Cardiac muscle cell (in vitro differentiated cells and primary cell): ENCODE measurements at regions not wholly inside any gene's neighbourhood (a gene's known extent, or its start where the extent isn't known, plus 50 kb on each side); places are given as distances from the start of the nearest gene placed in this dataset.

Source experiments
- DNase-seq, 2 donors: peaks; one replicate each; pipeline versions ENCODE4 v3.0.0 to v3.0.0-alpha.2; 2010 to 2017; ENCODE audit warnings: low read depth in 1 of 2, low spot score in 1 of 2
- H3K27ac ChIP-seq: fragments of 200-600 bp; sonication (generic); 2 replicates; pipeline ENCODE4 v1.5.1; 2016
- H3K27me3 ChIP-seq: fragments of 200-600 bp; sonication (generic); 2 replicates; pipeline ENCODE4 v1.6.0; 2016; ENCODE audit warnings: control low read depth
- H3K36me3 ChIP-seq: fragments of 200-600 bp; sonication (generic); 2 replicates; pipeline ENCODE4 v1.5.1; 2016; ENCODE audit warnings: control low read depth
- H3K4me1 ChIP-seq: fragments of 200-600 bp; sonication (generic); 2 replicates; pipeline ENCODE4 v1.8.1; 2017; ENCODE audit warnings: low read depth, mild to moderate bottlenecking, mixed run types
- H3K4me3 ChIP-seq: fragments of 200-600 bp; sonication (generic); 2 replicates; pipeline ENCODE4 v1.5.1; 2016; ENCODE audit warnings: mild to moderate bottlenecking
- H3K9me3 ChIP-seq: fragments of 200-600 bp; sonication (generic); 2 replicates; pipeline ENCODE4 v1.5.1; 2017; ENCODE audit warnings: low read depth, mild to moderate bottlenecking, control low read depth
- TF ChIP-seq, protein P1 (sequence below): IDR thresholded peaks from 2 replicates; pipeline ENCODE4 v1.5.1; 2012; ENCODE audit warnings: low read depth, mild to moderate bottlenecking, low read length

- H3K27me3 ChIP-seq, result no peaks in the 10 kb centered on the region
- DNase-seq, result no peak
- no peak overlapping the region for H3K4me3 ChIP-seq
- TF ChIP-seq, protein P1, sequence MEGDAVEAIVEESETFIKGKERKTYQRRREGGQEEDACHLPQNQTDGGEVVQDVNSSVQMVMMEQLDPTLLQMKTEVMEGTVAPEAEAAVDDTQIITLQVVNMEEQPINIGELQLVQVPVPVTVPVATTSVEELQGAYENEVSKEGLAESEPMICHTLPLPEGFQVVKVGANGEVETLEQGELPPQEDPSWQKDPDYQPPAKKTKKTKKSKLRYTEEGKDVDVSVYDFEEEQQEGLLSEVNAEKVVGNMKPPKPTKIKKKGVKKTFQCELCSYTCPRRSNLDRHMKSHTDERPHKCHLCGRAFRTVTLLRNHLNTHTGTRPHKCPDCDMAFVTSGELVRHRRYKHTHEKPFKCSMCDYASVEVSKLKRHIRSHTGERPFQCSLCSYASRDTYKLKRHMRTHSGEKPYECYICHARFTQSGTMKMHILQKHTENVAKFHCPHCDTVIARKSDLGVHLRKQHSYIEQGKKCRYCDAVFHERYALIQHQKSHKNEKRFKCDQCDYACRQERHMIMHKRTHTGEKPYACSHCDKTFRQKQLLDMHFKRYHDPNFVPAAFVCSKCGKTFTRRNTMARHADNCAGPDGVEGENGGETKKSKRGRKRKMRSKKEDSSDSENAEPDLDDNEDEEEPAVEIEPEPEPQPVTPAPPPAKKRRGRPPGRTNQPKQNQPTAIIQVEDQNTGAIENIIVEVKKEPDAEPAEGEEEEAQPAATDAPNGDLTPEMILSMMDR, result no peak
- no peaks in the 10 kb centered on the region for H3K9me3 ChIP-seq
- H3K27ac ChIP-seq, result no peak overlapping the region
- no peaks in the 10 kb centered on the region for H3K4me1 ChIP-seq
- H3K36me3 ChIP-seq, result no peaks in the 10 kb centered on the region
Observed at GRCh38 chr12:30218073-30218472, 434.3 kb upstream of the TMTC1 start.

DNA sequence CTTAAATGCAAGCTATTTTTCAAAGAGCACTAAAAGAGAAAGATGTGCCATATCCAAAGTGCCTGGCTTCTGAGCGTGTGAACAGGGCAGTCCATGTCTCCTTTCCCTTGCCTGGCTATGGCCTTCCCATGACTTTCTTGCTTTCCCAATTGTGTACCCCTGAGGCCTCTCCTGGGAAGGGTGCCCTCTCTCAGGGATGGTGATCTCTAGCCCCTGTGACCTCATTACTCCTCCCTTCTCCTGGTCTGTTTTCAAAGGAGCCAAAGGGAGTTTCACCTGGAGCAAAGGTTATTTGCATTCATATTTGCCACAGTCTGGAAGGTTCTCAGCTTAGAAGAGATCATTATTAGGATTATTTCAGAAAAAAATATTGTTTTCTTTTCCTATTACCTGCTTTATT lies 429.4 kb upstream of the TMTC1 start:
- TF ChIP-seq, protein P1, result no peak
- no peaks in the 10 kb centered on the region for H3K4me1 ChIP-seq
- H3K36me3 ChIP-seq, result no peaks in the 10 kb centered on the region
- no peaks in the 10 kb centered on the region for H3K9me3 ChIP-seq
- no peaks in the 10 kb centered on the region for H3K27me3 ChIP-seq
- H3K4me3 ChIP-seq, result no peak overlapping the region
- DNase-seq, result no peak
- no peak overlapping the region for H3K27ac ChIP-seq

GRCh38 chr12:30211743-30212142 lies 428.0 kb upstream of the TMTC1 start:
- H3K36me3 ChIP-seq, result no peaks in the 10 kb centered on the region
- no peaks in the 10 kb centered on the region for H3K27me3 ChIP-seq
- no peak overlapping the region for H3K4me3 ChIP-seq
- TF ChIP-seq, protein P1, result no peak
- H3K9me3 ChIP-seq, result no peaks in the 10 kb centered on the region
- DNase-seq, result no peak
- no peak overlapping the region for H3K27ac ChIP-seq
- no peaks in the 10 kb centered on the region for H3K4me1 ChIP-seq

- Histone ChIP-seq H3K4me3 (no peak overlapping the region), H3K9me3 (no peaks in the 10 kb centered on the region), H3K4me1 (no peaks in the 10 kb centered on the region), H3K36me3 (no peaks in the 10 kb centered on the region), H3K27me3 (peaks cover 41% of the 10 kb centered on the region), H3K27ac (no peak overlapping the region)
- DNase-seq, result no peak
- TF ChIP-seq, protein P1, result no peak
Observed at GRCh38 chr12:30203981-30204380, 420.2 kb upstream of the TMTC1 start.

GRCh38 chr12:30202521-30203254 lies 418.9 kb upstream of the TMTC1 start:
- Histone ChIP-seq H3K9me3 (no peaks in the 10 kb centered on the region), H3K27me3 (peaks cover 43% of the 10 kb centered on the region), H3K4me3 (no peak overlapping the region), H3K27ac (no peak overlapping the region), H3K4me1 (no peaks in the 10 kb centered on the region), H3K36me3 (no peaks in the 10 kb centered on the region)
- DNase-seq, result no peak
- TF ChIP-seq, protein P1, result no peak
